Gastroesophageal sphincter (tissue), 4 donors: ENCODE measurements at regions not wholly inside any gene's neighbourhood (a gene's known extent, or its start where the extent isn't known, plus 50 kb on each side); places are given as distances from the start of the nearest gene placed in this dataset.
A peak's percentile ranks its signal among the peaks of the same experiment; 100 is the strongest.

ENCODE experiments used
- ATAC-seq: fragments of 150-250 bp; one replicate; pipeline ENCODE4 v1.9.1; 2016; ENCODE audit warnings: mild to moderate bottlenecking, moderate library complexity
- H3K27ac ChIP-seq, 4 donors: fragments of 200-600 bp; sonication (generic) in 3 of 4; 1 replicate in 3 of 4; 2 replicates in 1 of 4; pipeline ENCODE4 v1.5.1; 2016 to 2019
- H3K27me3 ChIP-seq: fragments of 200-600 bp; sonication (generic); one replicate; pipeline ENCODE4 v1.5.1; 2019
- H3K36me3 ChIP-seq, 2 donors: fragments of 200-600 bp; sonication (generic); one replicate each; pipeline ENCODE4 v1.5.1; 2019; ENCODE audit warnings: control low read depth in 1 of 2
- H3K4me1 ChIP-seq, 3 donors: fragments of 200-600 bp; sonication (generic); 1 replicate in 2 of 3; 2 replicates in 1 of 3; pipeline ENCODE4 v1.5.1; 2016 to 2019; ENCODE audit warnings: control low read depth in 2 of 3
- H3K4me3 ChIP-seq, 2 donors: fragments of 200-600 bp; sonication (generic); one replicate each; pipeline ENCODE4 v1.5.1; 2019; ENCODE audit warnings: mild to moderate bottlenecking in 1 of 2, moderate library complexity in 1 of 2
- H3K9me3 ChIP-seq, 3 donors: fragments of 200-600 bp; sonication (generic); one replicate each; pipeline ENCODE4 v1.5.1; 2017 to 2019; ENCODE audit warnings: control low read depth in 2 of 3
- CTCF ChIP-seq, 4 experiments: fragments of 200-600 bp in 2 of 4; fragments of 450-650 bp in 2 of 4; sonication (generic) in 1 of 4; IDR thresholded peaks; one replicate each; pipeline ENCODE4 v1.5.1; 2017 to 2019; ENCODE audit warnings: antibody characterized with exemption in 4 of 4, mild to moderate bottlenecking in 2 of 4, moderate library complexity in 2 of 4
- EP300 ChIP-seq: sonication (generic); formaldehyde crosslinking; IDR thresholded peaks from one replicate; pipeline ENCODE4 v1.6.1; 2017; ENCODE audit warnings: antibody characterized with exemption, mild to moderate bottlenecking
- POLR2A ChIP-seq, 2 donors: fragments of 450-650 bp; IDR thresholded peaks; one replicate each; pipeline ENCODE4 v1.6.1; 2017; ENCODE audit warnings: antibody characterized with exemption in 2 of 2, mild to moderate bottlenecking in 2 of 2, moderate library complexity in 1 of 2
- POLR2AphosphoS5 ChIP-seq: sonication (generic); formaldehyde crosslinking; IDR thresholded peaks from one replicate; pipeline ENCODE4 v1.6.1; 2017; ENCODE audit warnings: antibody characterized with exemption
- WGBS, 2 donors: methylation state at CpG; one replicate each; pipeline ENCODE4 v1.1.5; 2018; ENCODE audit warnings: low coverage in 1 of 2; 5-methylcytosine and 5-hydroxymethylcytosine counted together

GRCh38 chr1:207971331-207972219, 60.6 kb upstream of the CD34 start:
- Histone ChIP-seq H3K36me3 (no peaks in the 10 kb centered on the region), H3K4me1 (peaks cover 0 to 23% (median 6%) of the 10 kb centered on the region in 3 donors), H3K4me3 (no peak overlapping the region), H3K27me3 (no peaks in the 10 kb centered on the region), H3K27ac (peak overlapping the region in 2 of 4 donors; percentile 35 to 64), H3K9me3 (no peaks in the 10 kb centered on the region)
- ATAC-seq: no peak
- TF ChIP-seq EP300 (no peak), POLR2A (IDR thresholded peaks at IDR 0.05) (no peak), POLR2AphosphoS5 (no peak), CTCF (IDR thresholded peaks at IDR 0.05) (no peak)
- 64 to 75% methylated on average over 6 to 10 of the region's 10 CpGs for WGBS, 2 donors

DNA sequence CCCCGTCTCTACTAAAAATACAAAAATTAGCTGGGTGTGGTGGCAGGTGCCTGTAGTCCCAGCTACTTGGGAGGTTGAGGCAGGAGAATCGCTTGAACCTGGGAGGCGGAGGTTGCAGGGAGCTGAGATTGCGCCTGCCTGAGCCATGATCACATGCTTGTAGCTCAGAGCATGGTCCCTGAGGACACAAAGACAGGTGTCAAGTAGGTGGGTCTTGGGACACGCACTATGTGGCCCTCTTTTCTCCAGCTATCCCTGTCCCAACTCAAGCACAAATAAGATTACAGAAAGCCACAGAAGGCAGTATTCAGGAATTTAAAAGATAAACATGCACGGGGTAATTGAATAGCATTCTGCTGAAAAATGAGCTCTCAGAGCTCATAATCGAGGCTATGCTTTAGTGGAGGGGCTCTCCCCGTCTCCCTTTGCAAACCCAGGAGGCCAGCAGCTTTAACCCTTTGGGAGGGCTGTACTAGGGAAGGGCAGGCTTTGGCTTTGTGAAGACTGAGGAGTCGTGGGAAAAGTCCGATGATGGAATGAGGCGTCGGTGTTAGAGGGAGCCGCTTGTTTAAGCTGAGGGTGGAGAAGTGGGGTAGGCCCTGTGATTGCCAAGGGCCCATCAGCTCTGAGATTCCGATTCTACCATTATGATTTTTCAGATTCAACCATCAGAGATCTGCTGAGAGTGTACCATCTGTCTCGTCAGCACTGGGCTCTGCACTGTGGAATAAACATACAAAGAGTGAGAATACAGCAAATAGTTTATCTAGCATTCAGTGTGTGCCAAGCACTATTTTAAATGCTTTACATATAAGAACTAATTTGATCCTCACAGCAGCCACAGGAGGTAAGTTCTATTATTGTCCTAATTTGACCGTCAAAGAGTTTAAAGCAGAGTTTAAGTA, 59.7 kb upstream of the CD34 start:
- peak overlapping the region in 2 of 4 donors; percentile 8 to 64 for H3K27ac ChIP-seq
- peaks cover 0 to 24% (median 6%) of the 10 kb centered on the region in 3 donors for H3K4me1 ChIP-seq
- WGBS, 2 donors: 41 to 47% methylated on average over 10 to 11 of the region's 16 CpGs
- H3K9me3 ChIP-seq: no peaks in the 10 kb centered on the region
- no peaks in the 10 kb centered on the region for H3K27me3 ChIP-seq
- no peak for ATAC-seq
- H3K4me3 ChIP-seq: no peak overlapping the region
- H3K36me3 ChIP-seq: no peaks in the 10 kb centered on the region
- TF ChIP-seq EP300 (no peak), CTCF (IDR thresholded peaks at IDR 0.05) (no peak), POLR2A (IDR thresholded peaks at IDR 0.05) (no peak)

- Histone ChIP-seq H3K36me3 (no peaks in the 10 kb centered on the region), H3K4me3 (no peak overlapping the region), H3K9me3 (no peaks in the 10 kb centered on the region), H3K27ac (no peak overlapping the region), H3K4me1 (peaks cover 0 to 35% (median 6%) of the 10 kb centered on the region in 3 donors), H3K27me3 (no peaks in the 10 kb centered on the region)
- WGBS, 2 donors: 86 to 88% methylated on average over 1 to 2 of the region's 2 CpGs
- no peak for TF ChIP-seq POLR2A (IDR thresholded peaks at IDR 0.05)
- TF ChIP-seq CTCF (IDR thresholded peaks at IDR 0.05): no peak
- no peak for TF ChIP-seq POLR2AphosphoS5
- no peak for TF ChIP-seq EP300
- ATAC-seq: no peak
These were observed 58.6 kb upstream of the CD34 start for GRCh38 chr1:207969528-207969927.

GRCh38 chr1:207968521-207969009, 57.6 kb upstream of the CD34 start:
- H3K36me3 ChIP-seq: no peaks in the 10 kb centered on the region
- no peak for ATAC-seq
- H3K4me1 ChIP-seq: peaks cover 0 to 44% (median 9%) of the 10 kb centered on the region in 3 donors
- no peaks in the 10 kb centered on the region for H3K9me3 ChIP-seq
- no peak overlapping the region for H3K4me3 ChIP-seq
- H3K27me3 ChIP-seq: no peaks in the 10 kb centered on the region
- TF ChIP-seq CTCF (IDR thresholded peaks at IDR 0.05): no peak
- no peak for TF ChIP-seq POLR2AphosphoS5
- no peak for TF ChIP-seq EP300
- no peak for TF ChIP-seq POLR2A (IDR thresholded peaks at IDR 0.05)
- 45 to 57% methylated on average over 5 of the region's 5 CpGs for WGBS, 2 donors
- H3K27ac ChIP-seq: peak overlapping the region in 1 of 4 donors; percentile 12
